Dedifferentiated amniotic fluid mesenchymal stem cell (primary cell): ENCODE measurements at regions not wholly inside any gene's neighbourhood (a gene's known extent, or its start where the extent isn't known, plus 50 kb on each side); places are given as distances from the start of the nearest gene placed in this dataset.

Source experiments
- DNase-seq: peaks from one replicate; pipeline ENCODE4 v3.0.0-alpha.2; 2016; ENCODE audit errors: extremely low spot score

DNA sequence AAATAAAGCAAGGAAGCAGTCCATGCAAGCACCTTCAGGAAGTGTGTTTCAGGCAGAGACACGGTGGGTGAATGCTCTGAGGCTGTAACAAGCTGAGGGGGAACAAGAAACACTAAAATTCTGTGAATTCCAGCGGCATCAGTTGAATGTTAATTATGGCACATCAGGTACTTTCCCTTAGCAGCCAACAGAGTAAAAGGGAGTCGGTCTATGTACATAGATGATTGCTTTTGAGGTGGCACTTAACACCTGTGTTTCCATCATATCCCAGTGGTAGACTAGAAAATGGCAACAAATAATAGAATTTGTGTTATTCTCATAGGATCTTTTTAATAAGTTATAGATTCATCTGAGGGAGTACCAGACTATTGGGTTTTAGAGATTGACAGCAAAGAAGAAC, 481.0 kb upstream of the KLF6 start:
- DNase-seq = no peak

DNA sequence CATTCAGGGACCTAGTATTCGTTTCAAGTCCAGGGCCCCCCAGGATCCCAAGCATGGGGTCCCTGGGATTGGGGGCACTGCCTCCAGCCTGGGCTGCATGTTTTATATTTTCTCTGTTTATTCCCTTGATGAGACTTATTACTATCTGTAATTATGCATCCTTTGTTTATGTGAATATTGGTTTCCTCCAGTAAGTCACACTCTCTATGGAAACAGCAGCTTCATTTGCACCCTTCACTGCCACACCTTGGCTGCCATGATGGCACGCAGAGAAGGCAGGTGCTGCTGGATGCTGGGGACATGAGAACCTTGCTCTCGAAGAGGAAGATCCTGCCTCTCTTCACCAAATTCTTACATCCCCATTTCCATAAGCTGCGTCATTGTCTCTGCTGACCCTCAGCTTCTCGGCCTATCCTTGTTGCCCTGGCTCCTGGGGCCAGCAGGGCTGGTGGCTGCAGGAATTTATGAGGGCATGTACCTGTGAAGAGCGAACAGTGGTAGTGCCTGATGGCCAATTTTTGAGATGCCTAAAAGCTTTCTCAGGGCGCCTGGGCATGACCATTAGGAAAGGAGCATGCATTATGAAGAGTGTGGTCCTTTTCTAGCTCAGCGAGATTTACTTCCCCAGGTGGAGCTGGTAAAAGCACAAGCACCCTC, 479.3 kb upstream of the KLF6 start:
- no peak for DNase-seq

- no peak for DNase-seq
Measured at GRCh38 chr10:4263601-4263921, 478.6 kb upstream of the KLF6 start.

GRCh38 chr10:4262870-4263600, 478.0 kb upstream of the KLF6 start:
- no peak for DNase-seq

GRCh38 chr10:4262449-4262848, 477.4 kb upstream of the KLF6 start:
- DNase-seq = no peak

DNA sequence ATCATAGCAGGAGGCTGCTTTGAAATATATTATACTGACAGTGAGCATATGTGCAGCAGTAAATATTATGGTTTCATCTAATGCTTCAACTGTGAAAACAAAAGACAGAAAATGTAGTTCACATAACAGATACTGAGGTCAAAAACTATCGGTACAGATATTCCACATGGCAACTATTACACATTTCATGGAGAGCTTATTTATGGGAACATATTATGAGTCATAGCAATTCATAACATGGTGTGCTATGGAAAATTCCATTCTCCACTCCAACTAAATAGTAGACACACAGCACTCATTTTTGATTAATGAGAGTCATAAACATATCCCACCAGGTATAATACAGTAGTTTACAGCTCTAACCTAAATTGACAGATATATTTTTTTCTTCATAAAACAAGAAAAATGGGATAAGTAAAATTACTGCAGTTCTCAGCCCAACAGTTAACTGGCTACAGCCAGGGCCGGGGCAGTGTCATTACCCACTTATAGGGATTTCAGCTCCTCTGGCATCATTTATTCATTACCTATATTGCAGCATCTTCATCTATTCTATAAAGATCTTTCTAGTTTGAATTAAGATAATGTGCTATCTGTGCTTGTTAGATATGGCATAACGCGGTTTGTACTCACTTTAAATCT, 475.6 kb upstream of the KLF6 start:
- no peak for DNase-seq

DNA sequence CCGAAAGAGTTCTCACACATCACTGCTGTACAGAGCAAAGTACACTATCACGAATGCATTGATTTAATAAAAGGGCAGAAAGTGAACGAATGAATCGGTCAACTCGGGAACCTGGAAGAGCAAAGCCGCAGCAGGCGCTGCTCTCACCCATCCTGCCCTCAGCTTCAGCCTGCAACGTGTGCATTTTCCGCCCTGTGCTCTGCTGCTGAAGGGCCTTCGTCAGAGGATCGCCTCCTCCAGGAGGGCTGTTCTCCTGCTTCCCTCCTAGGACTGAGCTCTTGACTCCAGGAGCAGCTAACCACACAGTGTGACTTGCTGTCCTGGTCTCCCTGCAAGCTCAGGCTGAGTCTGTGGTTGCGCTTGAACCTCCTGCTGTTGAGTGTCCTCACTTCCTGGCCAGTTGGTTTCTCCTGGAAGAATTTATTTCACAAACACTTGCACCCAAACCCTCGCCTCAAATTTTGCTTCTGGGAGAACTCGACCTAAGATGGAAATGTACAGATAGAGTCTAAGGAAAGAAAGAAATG, 473.0 kb upstream of the KLF6 start:
- DNase-seq = no peak

DNA sequence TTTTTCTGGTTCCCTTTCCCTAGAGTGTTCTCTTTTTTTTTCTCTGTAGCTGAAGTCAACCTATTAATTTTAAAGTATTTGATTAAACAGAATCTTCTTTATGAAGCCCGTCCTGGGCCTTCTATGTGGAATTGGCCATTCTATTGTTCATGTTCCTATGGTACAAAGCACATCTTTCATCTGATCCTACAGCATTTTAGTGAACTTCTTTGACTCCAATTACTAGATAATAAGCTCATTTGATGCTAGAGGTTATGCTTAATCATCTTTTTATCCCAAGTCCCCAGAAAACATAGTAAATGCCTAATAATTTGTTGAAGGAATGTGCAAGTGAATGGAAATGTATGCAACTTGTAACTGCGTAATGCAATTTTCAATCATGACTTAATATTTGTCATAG, 472.0 kb upstream of the KLF6 start:
- no peak for DNase-seq

GRCh38 chr10:4255751-4256150, 470.7 kb upstream of the KLF6 start:
- DNase-seq = no peak

GRCh38 chr10:4254101-4254994, 469.3 kb upstream of the KLF6 start:
- peak; percentile 78 for DNase-seq

DNA sequence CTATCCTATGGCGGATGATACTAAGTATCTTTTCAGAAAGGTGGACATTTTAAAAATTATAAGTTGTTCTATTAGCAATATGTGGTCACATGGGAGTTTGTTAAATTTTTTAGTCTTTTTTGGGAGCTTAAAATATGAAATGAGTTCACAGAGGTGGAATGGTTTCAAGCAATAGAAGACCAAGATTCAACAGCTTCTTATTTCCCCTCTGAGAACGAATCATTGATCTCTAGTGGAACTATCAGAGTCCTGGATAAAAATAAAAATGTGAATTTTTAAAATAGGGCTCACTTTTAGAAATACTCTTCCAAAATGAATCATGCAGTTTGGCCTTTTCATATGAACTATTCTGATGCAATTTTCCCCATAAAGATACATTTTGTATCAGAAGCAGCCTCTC, 467.7 kb upstream of the KLF6 start:
- no peak for DNase-seq

GRCh38 chr10:4250587-4250887, 465.5 kb upstream of the KLF6 start:
- no peak for DNase-seq

DNA sequence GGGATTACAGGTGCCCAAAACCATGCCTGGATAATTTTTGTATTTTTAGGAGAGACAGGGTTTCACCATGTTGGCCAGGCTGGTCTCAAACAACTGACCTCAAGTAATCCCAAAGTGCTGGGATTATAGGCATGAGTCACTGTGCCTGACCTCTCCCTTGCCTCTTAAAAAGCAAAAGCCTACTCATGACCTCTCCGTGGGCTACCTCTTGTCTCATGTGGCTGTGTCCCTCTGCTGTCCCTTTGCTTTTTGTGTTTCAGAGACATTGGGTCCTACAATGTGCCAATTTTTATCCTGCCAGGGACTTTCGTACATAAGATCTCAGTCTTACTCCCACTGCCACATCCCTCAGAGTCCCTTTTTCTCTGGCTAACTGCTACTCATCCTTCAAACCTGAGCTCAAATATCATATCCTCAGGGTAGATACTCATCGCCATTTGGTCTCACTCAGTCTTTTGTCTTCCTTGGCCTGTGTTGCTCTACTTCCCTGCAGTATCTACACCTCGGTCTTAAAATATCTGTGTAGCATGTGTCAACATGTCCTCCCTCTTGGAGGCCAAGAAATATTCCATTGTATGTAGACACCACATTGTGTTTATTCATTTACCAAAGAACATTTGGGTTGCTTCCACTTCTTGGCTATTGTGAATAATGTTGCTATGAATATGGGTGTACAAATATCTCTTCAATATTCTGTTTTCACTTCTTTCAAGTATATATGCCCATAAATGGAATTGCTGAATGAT, 465.0 kb upstream of the KLF6 start:
- no peak for DNase-seq

- DNase-seq = no peak
Measured at GRCh38 chr10:4247379-4247778, 462.4 kb upstream of the KLF6 start.

GRCh38 chr10:4246881-4247358, 461.9 kb upstream of the KLF6 start:
- peak; percentile 62 for DNase-seq

- DNase-seq = peak; percentile 96
Measured at GRCh38 chr10:4243651-4244050, 458.6 kb upstream of the KLF6 start.

- no peak for DNase-seq
Measured at GRCh38 chr10:4243169-4243568, 458.2 kb upstream of the KLF6 start.

GRCh38 chr10:4242561-4243035, 457.6 kb upstream of the KLF6 start:
- peak; percentile 53 for DNase-seq

DNA sequence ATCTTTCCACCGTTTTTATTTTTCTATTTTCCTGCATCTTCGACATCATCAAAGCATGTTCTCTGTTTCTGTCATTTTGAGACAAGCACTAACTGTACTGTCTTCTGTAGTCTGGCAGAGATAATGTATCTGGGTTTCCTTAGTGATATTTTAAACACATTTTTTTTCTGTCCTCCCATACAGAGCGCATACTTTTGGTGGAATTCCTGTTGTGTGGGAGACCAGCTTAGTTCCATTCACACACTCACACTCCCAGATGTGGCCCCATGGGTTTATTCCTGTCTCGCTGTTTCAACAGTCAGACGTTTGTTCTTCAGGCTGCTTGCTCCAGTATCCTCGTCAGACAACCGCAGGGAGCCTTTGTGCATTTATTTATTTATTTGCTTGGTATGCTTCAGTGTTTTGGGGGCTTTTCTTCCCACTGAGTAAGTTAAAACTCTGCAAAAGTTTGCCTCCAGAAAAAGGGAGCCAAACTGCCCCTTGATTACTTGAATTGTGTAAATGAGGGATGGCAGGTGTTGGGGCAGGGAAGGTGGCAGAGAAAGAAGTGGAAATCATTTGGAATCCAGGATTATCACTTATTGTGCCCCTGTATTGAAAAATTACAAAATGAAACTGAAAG, 456.8 kb upstream of the KLF6 start:
- peak; percentile 91 for DNase-seq

GRCh38 chr10:4240608-4241197, 455.7 kb upstream of the KLF6 start:
- DNase-seq = peak; percentile 77
